Psoas muscle (tissue), 7 donors: ENCODE measurements at regions not wholly inside any gene's neighbourhood (a gene's known extent, or its start where the extent isn't known, plus 50 kb on each side); places are given as distances from the start of the nearest gene placed in this dataset.

Source experiments
- ATAC-seq, 4 donors: fragments of 200-7000 bp; cut with Tn5 transposase; one replicate each; pipeline ENCODE4 v1.9.1; 2020; ENCODE audit warnings: moderate library complexity in 3 of 4, mild to moderate bottlenecking in 2 of 4
- DNase-seq, 2 donors: peaks; one replicate each; pipeline ENCODE4 v3.0.0-alpha.2; 2020
- H3K27ac ChIP-seq: fragments of 200-600 bp; one replicate; pipeline ENCODE4 v1.8.0; 2022
- H3K27me3 ChIP-seq, 3 donors: fragments of 200-600 bp in 1 of 3; one replicate each; pipeline versions ENCODE4 v1.6.1 to v1.8.0; 2013 to 2022; ENCODE audit warnings: low read length in 2 of 3, mild to moderate bottlenecking in 2 of 3, moderate library complexity in 1 of 3; ENCODE audit not compliant: insufficient read depth in 3 of 3
- H3K36me3 ChIP-seq, 2 donors: fragments of 200-600 bp in 1 of 2; one replicate each; pipeline versions ENCODE4 v1.6.1 to v1.8.0; 2013 to 2022; ENCODE audit warnings: low read depth in 1 of 2, mild to moderate bottlenecking in 1 of 2, moderate library complexity in 1 of 2; ENCODE audit not compliant: insufficient read depth in 1 of 2
- H3K4me1 ChIP-seq: fragments of 200-600 bp; one replicate; pipeline ENCODE4 v1.8.0; 2022
- H3K4me3 ChIP-seq: fragments of 200-600 bp; one replicate; pipeline ENCODE4 v1.8.0; 2022; ENCODE audit warnings: mild to moderate bottlenecking
- H3K9me3 ChIP-seq: fragments of 200-600 bp; one replicate; pipeline ENCODE4 v1.8.0; 2022
- WGBS, 3 donors: extraction: QIAGEN DNeasy Blood & Tissue Kit; methylation state at CpG; one replicate each; pipeline versions ENCODE4 v1.1.6 to v1.1.7; 2013; 5-methylcytosine and 5-hydroxymethylcytosine counted together
- intact Hi-C, 2 donors: fragments of 100-400 bp; cut with DNase I; formaldehyde crosslinking; loops; one replicate each; pipeline versions ENCODE4 v1.11.0 to v1.14.2; 2022
- TF ChIP-seq, protein P1 (sequence below): fragments of 200-600 bp; IDR thresholded peaks from one replicate; pipeline ENCODE4 v1.8.0; 2022; ENCODE audit warnings: antibody characterized with exemption
- donor health status: healthy with polysubstance abuse.
- donor health status: DM: no; HTN: no; CAD: no; lungs with moderate emphysema.
- donor health status: Bipolar disorder and iron deficiency.
- donor health status: healthy.
- donor health status: DM: yes; HTN: yes; CAD: no.
- donor health status: DM: no; HTN: no; CAD: no.
- donor health status: DM: yes; HTN: yes; CAD: no.

DNA sequence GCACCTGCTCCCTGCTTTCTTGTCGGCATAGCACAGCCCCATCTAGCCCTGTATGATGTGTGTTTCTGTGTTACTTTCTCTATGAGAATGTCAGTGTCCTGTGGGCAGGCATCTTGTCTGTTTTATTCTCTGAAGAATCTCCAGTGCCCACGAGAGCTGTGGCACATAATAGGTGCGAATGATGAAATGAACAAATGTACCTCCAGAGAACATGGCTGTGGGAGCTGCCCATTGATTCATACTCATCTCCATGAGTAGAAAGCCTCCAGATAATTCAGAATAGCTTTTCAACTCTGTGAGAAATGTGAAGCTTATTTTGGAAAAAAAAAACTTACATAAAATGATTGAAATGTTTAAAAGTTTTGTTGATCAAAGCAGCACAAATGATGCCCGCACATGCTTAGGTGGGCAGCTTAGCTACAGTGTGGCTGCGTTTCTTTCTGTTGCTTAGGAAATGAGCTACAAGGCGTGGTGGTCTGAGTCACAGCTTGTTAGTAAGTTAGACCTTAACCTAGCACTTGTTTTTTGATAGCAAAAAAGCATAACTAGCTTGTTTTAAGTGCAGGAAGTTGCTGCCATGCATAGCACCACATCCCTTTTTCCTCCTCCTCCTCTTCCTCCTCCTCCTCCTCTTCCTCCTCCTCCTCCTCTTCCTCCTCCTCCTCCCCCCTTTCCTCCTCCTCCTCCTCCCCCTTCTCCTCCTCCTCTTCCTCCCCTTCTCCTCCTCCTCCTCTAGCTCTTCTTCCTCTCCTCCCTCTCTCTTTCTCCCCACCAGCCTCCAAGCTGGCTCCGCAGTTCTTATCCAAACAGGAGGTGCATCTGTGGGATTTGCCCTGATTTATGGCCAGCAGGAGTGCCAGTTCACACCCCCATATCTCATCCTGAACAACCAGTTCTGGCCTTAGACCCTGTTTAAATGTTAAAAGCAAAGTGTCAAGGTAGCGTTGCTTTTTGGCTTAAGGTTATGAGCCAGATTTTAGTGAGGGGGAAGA lies 221.5 kb downstream of the IRF8 start:
- peaks cover 0 to 50% (median 16%) of the 10 kb centered on the region in 3 donors for H3K27me3 ChIP-seq
- intact Hi-C loops = no loop called here
- H3K4me1 ChIP-seq = no peaks in the 10 kb centered on the region
- 45 to 56% (median 47%) methylated on average over 7 to 8 of the region's 8 CpGs for WGBS, 3 donors
- H3K4me3 ChIP-seq = no peak overlapping the region
- no peaks in the 10 kb centered on the region for H3K9me3 ChIP-seq
- TF ChIP-seq, protein P1, sequence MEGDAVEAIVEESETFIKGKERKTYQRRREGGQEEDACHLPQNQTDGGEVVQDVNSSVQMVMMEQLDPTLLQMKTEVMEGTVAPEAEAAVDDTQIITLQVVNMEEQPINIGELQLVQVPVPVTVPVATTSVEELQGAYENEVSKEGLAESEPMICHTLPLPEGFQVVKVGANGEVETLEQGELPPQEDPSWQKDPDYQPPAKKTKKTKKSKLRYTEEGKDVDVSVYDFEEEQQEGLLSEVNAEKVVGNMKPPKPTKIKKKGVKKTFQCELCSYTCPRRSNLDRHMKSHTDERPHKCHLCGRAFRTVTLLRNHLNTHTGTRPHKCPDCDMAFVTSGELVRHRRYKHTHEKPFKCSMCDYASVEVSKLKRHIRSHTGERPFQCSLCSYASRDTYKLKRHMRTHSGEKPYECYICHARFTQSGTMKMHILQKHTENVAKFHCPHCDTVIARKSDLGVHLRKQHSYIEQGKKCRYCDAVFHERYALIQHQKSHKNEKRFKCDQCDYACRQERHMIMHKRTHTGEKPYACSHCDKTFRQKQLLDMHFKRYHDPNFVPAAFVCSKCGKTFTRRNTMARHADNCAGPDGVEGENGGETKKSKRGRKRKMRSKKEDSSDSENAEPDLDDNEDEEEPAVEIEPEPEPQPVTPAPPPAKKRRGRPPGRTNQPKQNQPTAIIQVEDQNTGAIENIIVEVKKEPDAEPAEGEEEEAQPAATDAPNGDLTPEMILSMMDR = no peak
- ATAC-seq (no peak), DNase-seq (no peak)
- H3K36me3 ChIP-seq = no peaks in the 10 kb centered on the region
- H3K27ac ChIP-seq = no peak overlapping the region

DNA sequence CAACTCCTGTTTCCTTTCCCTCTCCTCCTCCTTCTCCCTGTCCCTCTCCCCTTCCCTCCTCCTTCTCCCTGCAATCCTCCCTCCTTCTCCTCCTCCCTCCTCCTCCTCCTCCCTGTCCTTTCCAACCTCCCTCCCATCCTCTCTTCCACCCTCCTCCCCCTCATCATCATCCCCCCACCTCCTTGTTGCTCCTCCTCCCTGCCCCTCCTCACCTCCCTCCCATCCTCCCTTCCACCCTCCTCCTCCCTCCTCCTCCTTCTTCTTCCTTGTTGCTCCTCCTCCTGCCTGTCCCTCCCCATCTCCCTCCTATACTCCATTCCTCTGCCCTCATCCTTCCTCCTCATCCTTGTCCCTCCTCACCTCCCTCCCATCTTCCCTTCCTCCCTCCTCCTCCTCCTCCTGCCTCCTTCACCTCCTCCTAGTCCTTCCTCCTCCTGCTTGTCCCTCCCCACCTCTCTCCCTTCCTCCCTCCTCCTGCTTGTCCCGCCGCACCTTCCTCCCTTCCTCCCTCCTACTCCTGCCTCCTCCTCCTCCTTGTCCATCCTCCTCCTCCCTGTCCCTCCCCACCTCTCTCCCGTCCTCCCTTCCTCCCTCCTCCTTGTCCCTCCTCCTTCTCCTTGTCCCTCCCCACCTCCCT lies 222.5 kb downstream of the IRF8 start:
- 25 to 53% (median 45%) methylated on average over 3 of the region's 3 CpGs for WGBS, 3 donors

GRCh38 chr16:86122681-86123342 lies 223.8 kb downstream of the IRF8 start:
- ATAC-seq (no peak), DNase-seq (no peak)
- intact Hi-C loops = no loop called here

More for the DNA sequence above, 222.5 kb downstream of the IRF8 start:
- Histone ChIP-seq H3K9me3 (no peaks in the 10 kb centered on the region), H3K4me3 (no peak overlapping the region), H3K27me3 (peaks cover 0 to 42% (median 14%) of the 10 kb centered on the region in 3 donors), H3K36me3 (no peaks in the 10 kb centered on the region), H3K4me1 (no peaks in the 10 kb centered on the region), H3K27ac (no peak overlapping the region)
- ATAC-seq (no peak), DNase-seq (no peak)
- TF ChIP-seq, protein P1 = no peak
- intact Hi-C loops = no loop called here

DNA sequence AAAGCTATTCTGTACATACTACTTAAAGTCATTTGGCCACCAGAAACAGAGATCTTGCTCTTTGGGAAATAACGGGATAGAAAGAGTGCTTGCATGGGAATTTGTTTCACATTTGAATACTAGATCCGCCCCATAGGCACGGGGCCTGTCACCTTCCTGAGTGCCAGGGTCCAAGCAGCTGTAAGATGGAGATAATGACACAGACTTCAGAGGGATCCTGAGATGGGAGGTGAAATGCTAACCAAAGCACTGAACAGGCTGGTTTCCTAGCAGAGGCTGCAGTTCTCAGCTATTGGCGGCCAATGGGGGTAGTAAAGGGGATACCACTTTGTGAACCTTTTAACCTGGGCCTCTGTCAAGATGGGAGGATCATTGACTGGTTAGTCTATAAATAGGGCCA lies 225.4 kb downstream of the IRF8 start:
- DNase-seq (no peak), ATAC-seq (no peak)
- Histone ChIP-seq H3K27ac (no peak overlapping the region), H3K4me1 (no peaks in the 10 kb centered on the region), H3K4me3 (no peak overlapping the region), H3K9me3 (no peaks in the 10 kb centered on the region), H3K36me3 (no peaks in the 10 kb centered on the region), H3K27me3 (peaks cover 0 to 22% (median 13%) of the 10 kb centered on the region in 3 donors)
- 24 to 39% (median 27%) methylated on average over 4 of the region's 4 CpGs for WGBS, 3 donors
- TF ChIP-seq, protein P1 = no peak
- intact Hi-C loops = no loop called here

More at GRCh38 chr16:86122681-86123342, 223.8 kb downstream of the IRF8 start:
- Histone ChIP-seq H3K4me3 (no peak overlapping the region), H3K36me3 (no peaks in the 10 kb centered on the region), H3K4me1 (no peaks in the 10 kb centered on the region), H3K9me3 (no peaks in the 10 kb centered on the region), H3K27me3 (peaks cover 0 to 37% (median 17%) of the 10 kb centered on the region in 3 donors), H3K27ac (no peak overlapping the region)
- TF ChIP-seq, protein P1 = no peak
- 53 to 54% (median 54%) methylated on average over 15 of the region's 15 CpGs for WGBS, 3 donors
